MM.1S (cell line): ENCODE measurements at regions not wholly inside any gene's neighbourhood (a gene's known extent, or its start where the extent isn't known, plus 50 kb on each side); places are given as distances from the start of the nearest gene placed in this dataset.

Source experiments
- DNase-seq: peaks from one replicate; pipeline ENCODE4 v3.0.0-alpha.2; 2015
- H2AFZ ChIP-seq: fragments of 300-600 bp; sonication (generic); 2 replicates; pipeline ENCODE4 v1.6.0; 2016; ENCODE audit warnings: antibody characterized with exemption, low read length
- H3F3A ChIP-seq: fragments of 300-600 bp; sonication (generic); 2 replicates; pipeline ENCODE4 v1.6.1; 2016; ENCODE audit warnings: mild to moderate bottlenecking, antibody characterized with exemption, low read length, moderate library complexity, mixed read lengths; ENCODE audit not compliant: insufficient read depth
- H3K27ac ChIP-seq: fragments of 300-600 bp; sonication (generic); 2 replicates; pipeline ENCODE4 v1.5.1; 2016; ENCODE audit warnings: mild to moderate bottlenecking, low read length
- H3K27me3 ChIP-seq: fragments of 300-600 bp; sonication (generic); replicated peaks from 2 replicates; pipeline ENCODE4 v1.6.0; 2016; ENCODE audit warnings: low read length; ENCODE audit not compliant: insufficient read depth
- H3K36me3 ChIP-seq: fragments of 300-600 bp; sonication (generic); replicated peaks from 2 replicates; pipeline ENCODE4 v1.6.1; 2016; ENCODE audit warnings: mild to moderate bottlenecking, low read length, mixed read lengths; ENCODE audit not compliant: insufficient read depth
- H3K4me1 ChIP-seq: fragments of 300-600 bp; sonication (generic); 2 replicates; pipeline ENCODE4 v1.6.1; 2016; ENCODE audit warnings: low read length, mixed read lengths
- H3K4me2 ChIP-seq: fragments of 300-600 bp; sonication (generic); 2 replicates; pipeline ENCODE4 v1.6.0; 2016; ENCODE audit warnings: low read depth, low read length
- H3K4me3 ChIP-seq: fragments of 300-600 bp; sonication (generic); 2 replicates; pipeline ENCODE4 v1.5.1; 2016; ENCODE audit warnings: low read length, mixed read lengths
- H3K79me2 ChIP-seq: fragments of 300-600 bp; sonication (generic); 2 replicates; pipeline ENCODE4 v1.6.1; 2016; ENCODE audit warnings: mixed run types, low read length, mixed read lengths
- H3K9ac ChIP-seq: fragments of 300-600 bp; sonication (generic); 2 replicates; pipeline ENCODE4 v1.6.1; 2016; ENCODE audit warnings: low read length, mixed read lengths
- H3K9me2 ChIP-seq: fragments of 300-600 bp; sonication (generic); replicated peaks from 2 replicates; pipeline ENCODE4 v1.6.1; 2016; ENCODE audit warnings: mild to moderate bottlenecking, low read length, mixed read lengths; ENCODE audit not compliant: insufficient read depth
- H3K9me3 ChIP-seq: fragments of 300-600 bp; sonication (generic); replicated peaks from 2 replicates; pipeline ENCODE4 v1.6.1; 2016; ENCODE audit warnings: mild to moderate bottlenecking, low read length, mixed read lengths; ENCODE audit not compliant: insufficient read depth
- H4K20me1 ChIP-seq: fragments of 300-600 bp; sonication (generic); 2 replicates; pipeline ENCODE4 v1.6.1; 2016; ENCODE audit warnings: mild to moderate bottlenecking, low read length, moderate library complexity, mixed read lengths; ENCODE audit not compliant: insufficient read depth
- CTCF ChIP-seq: fragments of 300-600 bp; sonication (generic); IDR thresholded peaks from 2 replicates; pipeline ENCODE4 v1.5.1; 2016; ENCODE audit warnings: antibody characterized with exemption, low read length, mixed read lengths
- EZH2 ChIP-seq: fragments of 300-600 bp; sonication (generic); optimal IDR thresholded peaks from 2 replicates; pipeline ENCODE3; 2017; ENCODE audit warnings: low read depth, mild to moderate bottlenecking, antibody characterized with exemption, low read length, mixed read lengths
- EZH2phosphoT487 ChIP-seq: fragments of 300-600 bp; sonication (generic); IDR thresholded peaks from 2 replicates; pipeline ENCODE4 v1.6.1; 2018; ENCODE audit warnings: antibody characterized with exemption, low read length

- Histone ChIP-seq H3K79me2 (no peaks in the 10 kb centered on the region), H3K9ac (no peak overlapping the region), H3K4me3 (no peak overlapping the region), H3K27me3 (no peaks in the 10 kb centered on the region), H3K9me2 (no peaks in the 10 kb centered on the region), H3K4me2 (no peak overlapping the region), H2AFZ (no peak overlapping the region), H3F3A (no peaks in the 10 kb centered on the region), H4K20me1 (no peaks in the 10 kb centered on the region), H3K9me3 (no peaks in the 10 kb centered on the region), H3K36me3 (no peaks in the 10 kb centered on the region), H3K27ac (no peak overlapping the region), H3K4me1 (no peaks in the 10 kb centered on the region)
- TF ChIP-seq EZH2phosphoT487: no peak
- TF ChIP-seq EZH2: no peak
- no peak for TF ChIP-seq CTCF
- DNase-seq: no peak
Measured at GRCh38 chr6:121677571-121677970, 242.1 kb downstream of the GJA1 start.

- Histone ChIP-seq H4K20me1 (no peaks in the 10 kb centered on the region), H3K9me3 (no peaks in the 10 kb centered on the region), H3F3A (no peaks in the 10 kb centered on the region), H3K79me2 (no peaks in the 10 kb centered on the region), H3K4me3 (no peak overlapping the region), H3K9me2 (no peaks in the 10 kb centered on the region), H3K27me3 (no peaks in the 10 kb centered on the region), H3K4me1 (no peaks in the 10 kb centered on the region), H2AFZ (no peak overlapping the region), H3K36me3 (no peaks in the 10 kb centered on the region), H3K9ac (no peak overlapping the region), H3K27ac (no peak overlapping the region), H3K4me2 (no peak overlapping the region)
- no peak for DNase-seq
- TF ChIP-seq EZH2phosphoT487: no peak
- TF ChIP-seq EZH2: no peak
- no peak for TF ChIP-seq CTCF
Measured at GRCh38 chr6:121678245-121678644, 242.8 kb downstream of the GJA1 start.

GRCh38 chr6:121680058-121680457 lies 244.6 kb downstream of the GJA1 start:
- no peak overlapping the region for H3K4me2 ChIP-seq
- TF ChIP-seq CTCF: no peak
- TF ChIP-seq EZH2phosphoT487: no peak
- no peak for TF ChIP-seq EZH2
- no peak for DNase-seq

More at GRCh38 chr6:121680058-121680457, 244.6 kb downstream of the GJA1 start:
- Histone ChIP-seq H3K4me3 (no peak overlapping the region), H3K27ac (no peak overlapping the region), H3K9me3 (no peaks in the 10 kb centered on the region), H3K9me2 (no peaks in the 10 kb centered on the region), H3K9ac (no peak overlapping the region), H3K27me3 (no peaks in the 10 kb centered on the region), H3K79me2 (no peaks in the 10 kb centered on the region), H4K20me1 (no peaks in the 10 kb centered on the region), H3K4me1 (no peaks in the 10 kb centered on the region), H3F3A (no peaks in the 10 kb centered on the region), H2AFZ (no peak overlapping the region), H3K36me3 (no peaks in the 10 kb centered on the region)
